ENCODE measurements at regions not wholly inside any gene's neighbourhood (a gene's known extent, or its start where the extent isn't known, plus 50 kb on each side); places are given as distances from the start of the nearest gene placed in this dataset.

- TF ChIP-seq EZH2 (IDR thresholded peaks at IDR 0.05; ENCODE audit: low read length): no peak
- TF ChIP-seq, protein P1, sequence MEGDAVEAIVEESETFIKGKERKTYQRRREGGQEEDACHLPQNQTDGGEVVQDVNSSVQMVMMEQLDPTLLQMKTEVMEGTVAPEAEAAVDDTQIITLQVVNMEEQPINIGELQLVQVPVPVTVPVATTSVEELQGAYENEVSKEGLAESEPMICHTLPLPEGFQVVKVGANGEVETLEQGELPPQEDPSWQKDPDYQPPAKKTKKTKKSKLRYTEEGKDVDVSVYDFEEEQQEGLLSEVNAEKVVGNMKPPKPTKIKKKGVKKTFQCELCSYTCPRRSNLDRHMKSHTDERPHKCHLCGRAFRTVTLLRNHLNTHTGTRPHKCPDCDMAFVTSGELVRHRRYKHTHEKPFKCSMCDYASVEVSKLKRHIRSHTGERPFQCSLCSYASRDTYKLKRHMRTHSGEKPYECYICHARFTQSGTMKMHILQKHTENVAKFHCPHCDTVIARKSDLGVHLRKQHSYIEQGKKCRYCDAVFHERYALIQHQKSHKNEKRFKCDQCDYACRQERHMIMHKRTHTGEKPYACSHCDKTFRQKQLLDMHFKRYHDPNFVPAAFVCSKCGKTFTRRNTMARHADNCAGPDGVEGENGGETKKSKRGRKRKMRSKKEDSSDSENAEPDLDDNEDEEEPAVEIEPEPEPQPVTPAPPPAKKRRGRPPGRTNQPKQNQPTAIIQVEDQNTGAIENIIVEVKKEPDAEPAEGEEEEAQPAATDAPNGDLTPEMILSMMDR (optimal IDR thresholded peaks at IDR 0.05 in 1 of 3, IDR thresholded peaks at IDR 0.05 in 1 of 3, conservative IDR thresholded peaks at IDR 0.05 in 1 of 3; ENCODE audit: extremely low read depth in 1 of 3, insufficient read depth in 2 of 3, low read length in 3 of 3): no peak
Observed at GRCh38 chr9:118567861-118568260, 801.4 kb downstream of the BRINP1 start.
